ENCODE measurements at regions not wholly inside any gene's neighbourhood (a gene's known extent, or its start where the extent isn't known, plus 50 kb on each side); places are given as distances from the start of the nearest gene placed in this dataset.

- no peak for DNase-seq
- no peaks in the 10 kb centered on the region for H3K27me3 ChIP-seq (ENCODE audit: control insufficient read depth in 2 of 2, insufficient read depth in 2 of 2, low read length in 2 of 2)
- no peak overlapping the region for H3K4me3 ChIP-seq (replicated peaks in 1 of 3; ENCODE audit: low read depth in 2 of 3, low read length in 3 of 3)
- Mint-ChIP-seq H3K9me3 (peaks cover 0 to 3% (median 0%) of the 10 kb centered on the region in 7 donors), H3K27me3 (ENCODE audit: low read depth in 3 of 3) (peaks cover 2 to 4% (median 3%) of the 10 kb centered on the region in 3 donors), H3K4me1 (peaks cover 1% of the 10 kb centered on the region), H3K27ac (no peak overlapping the region), H3K36me3 (no peaks in the 10 kb centered on the region), H3K4me3 (no peak overlapping the region)
- no peaks in the 10 kb centered on the region for H3K4me1 ChIP-seq (ENCODE audit: control insufficient read depth in 1 of 2, insufficient read depth in 2 of 2, low read length in 2 of 2)
- no peaks in the 10 kb centered on the region for H3K79me2 ChIP-seq (ENCODE audit: insufficient read depth, low read length)
- no peaks in the 10 kb centered on the region for H4K20me1 ChIP-seq (ENCODE audit: insufficient read depth, low read length)
- no peak overlapping the region for H3K4me2 ChIP-seq (replicated peaks; ENCODE audit: extremely low read depth, low read length, poor library complexity, severe bottlenecking)
- intact Hi-C loops (cut with micrococcal nuclease), result loop anchor here (5.0 kb wide), 1 partner anchor 480 kb away; no protein-coding TSS in a partner anchor
- no peaks in the 10 kb centered on the region for H3K9me3 ChIP-seq (replicated peaks in 1 of 2; ENCODE audit: control insufficient read depth in 1 of 2, insufficient read depth in 1 of 2, low read length in 2 of 2)
- H3K9ac ChIP-seq (ENCODE audit: insufficient read depth, low read length, poor library complexity, severe bottlenecking), result no peak overlapping the region
- H3K36me3 ChIP-seq (replicated peaks in 1 of 2; ENCODE audit: control insufficient read depth in 1 of 2, insufficient read depth in 2 of 2, low read length in 2 of 2), result no peaks in the 10 kb centered on the region
- no peak overlapping the region for H2AFZ ChIP-seq (ENCODE audit: insufficient read depth, low read depth, low read length, poor library complexity, severe bottlenecking)
- TF ChIP-seq CTCF (IDR thresholded peaks at IDR 0.05), result no peak
- 100% methylated on average over 4 of the region's 8 CpGs for WGBS (ENCODE audit: insufficient coverage)
- no peak overlapping the region for H3K27ac ChIP-seq (ENCODE audit: low read depth in 1 of 2, low read length in 2 of 2)
Measured at GRCh38 chr11:19552656-19553260, 159.9 kb upstream of the NAV2 start.

- intact Hi-C loops (cut with micrococcal nuclease), result loop anchor here (5.0 kb wide), 1 partner anchor 480 kb away; no protein-coding TSS in a partner anchor
- Mint-ChIP-seq H3K4me1 (no peaks in the 10 kb centered on the region), H3K36me3 (no peaks in the 10 kb centered on the region), H3K27ac (no peak overlapping the region), H3K27me3 (ENCODE audit: low read depth in 3 of 3) (peaks cover 3 to 4% (median 3%) of the 10 kb centered on the region in 3 donors), H3K4me3 (no peak overlapping the region), H3K9me3 (peaks cover 0 to 3% (median 0%) of the 10 kb centered on the region in 7 donors)
- H3K36me3 ChIP-seq (replicated peaks in 1 of 2; ENCODE audit: control insufficient read depth in 1 of 2, insufficient read depth in 2 of 2, low read length in 2 of 2), result no peaks in the 10 kb centered on the region
- 81% methylated on average over 7 of the region's 8 CpGs for WGBS (ENCODE audit: insufficient coverage)
- no peak for DNase-seq
- no peaks in the 10 kb centered on the region for H3K4me1 ChIP-seq (ENCODE audit: control insufficient read depth in 1 of 2, insufficient read depth in 2 of 2, low read length in 2 of 2)
- no peaks in the 10 kb centered on the region for H3K9me3 ChIP-seq (replicated peaks in 1 of 2; ENCODE audit: control insufficient read depth in 1 of 2, insufficient read depth in 1 of 2, low read length in 2 of 2)
- H3K4me2 ChIP-seq (replicated peaks; ENCODE audit: extremely low read depth, low read length, poor library complexity, severe bottlenecking), result no peak overlapping the region
- no peaks in the 10 kb centered on the region for H3K27me3 ChIP-seq (ENCODE audit: control insufficient read depth in 2 of 2, insufficient read depth in 2 of 2, low read length in 2 of 2)
- H2AFZ ChIP-seq (ENCODE audit: insufficient read depth, low read depth, low read length, poor library complexity, severe bottlenecking), result no peak overlapping the region
- H3K27ac ChIP-seq (ENCODE audit: low read depth in 1 of 2, low read length in 2 of 2), result no peak overlapping the region
- no peak overlapping the region for H3K9ac ChIP-seq (ENCODE audit: insufficient read depth, low read length, poor library complexity, severe bottlenecking)
- H3K79me2 ChIP-seq (ENCODE audit: insufficient read depth, low read length), result no peaks in the 10 kb centered on the region
- H4K20me1 ChIP-seq (ENCODE audit: insufficient read depth, low read length), result no peaks in the 10 kb centered on the region
- TF ChIP-seq CTCF (IDR thresholded peaks at IDR 0.05), result no peak
- no peak overlapping the region for H3K4me3 ChIP-seq (replicated peaks in 1 of 3; ENCODE audit: low read depth in 2 of 3, low read length in 3 of 3)
Measured at GRCh38 chr11:19552161-19552560, 160.5 kb upstream of the NAV2 start.
